ENCODE measurements at regions not wholly inside any gene's neighbourhood (a gene's known extent, or its start where the extent isn't known, plus 50 kb on each side); places are given as distances from the start of the nearest gene placed in this dataset.
A peak's percentile ranks its signal among the peaks of the same experiment; 100 is the strongest.

GRCh38 chr16:24639769-24640168 is 89.7 kb upstream of the TNRC6A start:
- Histone ChIP-seq H3F3A (ENCODE audit: insufficient read depth) (peaks cover 21% of the 10 kb centered on the region), H3K27ac (no peak overlapping the region), H3K9ac (no peak overlapping the region), H3K9me2 (ENCODE audit: insufficient read depth) (no peaks in the 10 kb centered on the region), H3K4me1 (ENCODE audit: insufficient read depth) (peaks cover 15% of the 10 kb centered on the region), H4K20me1 (ENCODE audit: insufficient read depth) (no peaks in the 10 kb centered on the region), H3K36me3 (ENCODE audit: low read depth) (no peaks in the 10 kb centered on the region), H2AFZ (no peak overlapping the region), H3K9me3 (ENCODE audit: low read depth) (no peaks in the 10 kb centered on the region), H3K4me3 (no peak overlapping the region), H3K79me2 (ENCODE audit: insufficient read depth) (no peaks in the 10 kb centered on the region), H3K27me3 (replicated peaks; ENCODE audit: insufficient read depth) (no peaks in the 10 kb centered on the region), H3K4me2 (ENCODE audit: unreplicated experiment) (no peak overlapping the region)
- WGBS, 2 experiments (ENCODE audit: low coverage in 1 of 2, low lambda C conversion rate in 2 of 2, missing lambda C conversion rate in 2 of 2): 62 to 68% methylated on average over 2 of the region's 2 CpGs
- no peak for TF ChIP-seq EZH2phosphoT487 (IDR thresholded peaks at IDR 0.05; ENCODE audit: insufficient read depth, low read depth)
- no peak for TF ChIP-seq EZH2 (IDR thresholded peaks at IDR 0.05; ENCODE audit: insufficient read depth, poor library complexity, severe bottlenecking)
- no peak for DNase-seq
- in situ Hi-C loops (cut with MboI): no loop called here

DNA sequence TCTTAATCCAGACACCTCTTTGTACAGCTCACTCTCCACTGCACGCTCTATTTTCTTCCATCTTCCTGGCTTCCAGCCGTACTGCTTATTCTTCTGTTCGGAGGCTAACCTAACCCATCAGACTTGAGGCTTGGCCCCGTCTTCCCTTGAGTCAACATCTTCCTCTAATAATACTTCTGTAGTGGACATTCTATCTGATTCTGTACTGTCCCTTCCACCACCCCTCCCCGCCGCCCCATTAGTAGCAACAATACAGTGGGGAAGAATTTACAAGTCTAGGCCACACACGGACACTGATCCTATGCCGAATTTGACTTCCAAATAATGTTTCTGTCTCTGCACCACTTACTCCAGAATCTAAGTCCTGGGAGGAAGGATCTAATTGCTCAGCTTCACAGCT is 86.0 kb upstream of the TNRC6A start:
- Histone ChIP-seq H3K27me3 (replicated peaks; ENCODE audit: insufficient read depth) (no peaks in the 10 kb centered on the region), H3F3A (ENCODE audit: insufficient read depth) (peaks cover 12% of the 10 kb centered on the region), H3K4me2 (ENCODE audit: unreplicated experiment) (no peak overlapping the region), H2AFZ (no peak overlapping the region), H3K36me3 (ENCODE audit: low read depth) (no peaks in the 10 kb centered on the region), H3K79me2 (ENCODE audit: insufficient read depth) (no peaks in the 10 kb centered on the region), H3K4me1 (ENCODE audit: insufficient read depth) (peaks cover 21% of the 10 kb centered on the region), H3K9me2 (ENCODE audit: insufficient read depth) (no peaks in the 10 kb centered on the region), H3K9me3 (ENCODE audit: low read depth) (no peaks in the 10 kb centered on the region), H3K4me3 (no peak overlapping the region), H3K27ac (no peak overlapping the region), H3K9ac (no peak overlapping the region), H4K20me1 (ENCODE audit: insufficient read depth) (no peaks in the 10 kb centered on the region)
- in situ Hi-C loops (cut with MboI): no loop called here
- 84 to 87% methylated on average over 8 of the region's 8 CpGs for WGBS, 2 experiments (ENCODE audit: low coverage in 1 of 2, low lambda C conversion rate in 2 of 2, missing lambda C conversion rate in 2 of 2)
- TF ChIP-seq EZH2phosphoT487 (IDR thresholded peaks at IDR 0.05; ENCODE audit: insufficient read depth, low read depth) (no peak), EZH2 (IDR thresholded peaks at IDR 0.05; ENCODE audit: insufficient read depth, poor library complexity, severe bottlenecking) (no peak)
- no peak for DNase-seq

GRCh38 chr16:24645739-24646645 is 83.5 kb upstream of the TNRC6A start:
- Histone ChIP-seq H3K9ac (peak overlapping the region; percentile 49), H3K4me2 (ENCODE audit: unreplicated experiment) (peak overlapping the region; percentile 48)

DNA sequence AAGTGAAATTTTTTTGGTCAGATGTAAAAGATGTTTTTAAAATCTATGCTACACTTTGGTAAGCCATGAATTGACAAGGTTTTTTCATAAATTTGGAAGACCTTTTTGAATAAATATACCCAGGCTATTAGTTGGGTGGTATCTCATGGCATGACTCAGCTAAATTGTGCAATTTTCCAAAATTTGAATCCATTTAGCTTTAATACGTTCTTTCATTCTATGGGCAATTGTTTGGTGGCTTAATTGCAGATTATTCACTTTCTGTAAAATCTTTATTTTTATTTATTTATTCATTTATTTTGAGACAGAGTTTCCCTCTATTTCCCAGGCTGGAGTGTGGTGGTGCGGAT is 82.8 kb upstream of the TNRC6A start:
- DNase-seq: no peak
- peak overlapping the region; percentile 82 for H3K27ac ChIP-seq
- no peaks in the 10 kb centered on the region for H3K9me3 ChIP-seq (ENCODE audit: low read depth)
- H3K36me3 ChIP-seq (ENCODE audit: low read depth): no peaks in the 10 kb centered on the region
- H2AFZ ChIP-seq: no peak overlapping the region
- no peaks in the 10 kb centered on the region for H3K79me2 ChIP-seq (ENCODE audit: insufficient read depth)
- no peaks in the 10 kb centered on the region for H3K9me2 ChIP-seq (ENCODE audit: insufficient read depth)
- 46 to 52% methylated on average over 2 of the region's 2 CpGs for WGBS, 2 experiments (ENCODE audit: low coverage in 1 of 2, low lambda C conversion rate in 2 of 2, missing lambda C conversion rate in 2 of 2)
- no peaks in the 10 kb centered on the region for H4K20me1 ChIP-seq (ENCODE audit: insufficient read depth)
- H3K4me2 ChIP-seq (ENCODE audit: unreplicated experiment): peak overlapping the region; percentile 22
- H3K9ac ChIP-seq: peak overlapping the region; percentile 49
- in situ Hi-C loops (cut with MboI): no loop called here
- H3K27me3 ChIP-seq (replicated peaks; ENCODE audit: insufficient read depth): no peaks in the 10 kb centered on the region
- H3F3A ChIP-seq (ENCODE audit: insufficient read depth): peaks cover 12% of the 10 kb centered on the region
- H3K4me1 ChIP-seq (ENCODE audit: insufficient read depth): peaks cover 21% of the 10 kb centered on the region
- TF ChIP-seq EZH2 (IDR thresholded peaks at IDR 0.05; ENCODE audit: insufficient read depth, poor library complexity, severe bottlenecking) (no peak), EZH2phosphoT487 (IDR thresholded peaks at IDR 0.05; ENCODE audit: insufficient read depth, low read depth) (no peak)
- no peak overlapping the region for H3K4me3 ChIP-seq

More at GRCh38 chr16:24645739-24646645, 83.5 kb upstream of the TNRC6A start:
- H3K9me3 ChIP-seq (ENCODE audit: low read depth): no peaks in the 10 kb centered on the region
- H3K4me3 ChIP-seq: no peak overlapping the region
- peak; percentile 98 for DNase-seq
- H2AFZ ChIP-seq: no peak overlapping the region
- 0 out of 2 replicates have a peak, but pooled peaks have one; percentile 22 for TF ChIP-seq EZH2phosphoT487 (IDR thresholded peaks at IDR 0.05; ENCODE audit: insufficient read depth, low read depth)
- no peak for TF ChIP-seq EZH2 (IDR thresholded peaks at IDR 0.05; ENCODE audit: insufficient read depth, poor library complexity, severe bottlenecking)
- H4K20me1 ChIP-seq (ENCODE audit: insufficient read depth): no peaks in the 10 kb centered on the region
- H3K9me2 ChIP-seq (ENCODE audit: insufficient read depth): no peaks in the 10 kb centered on the region
- peak overlapping the region; percentile 82 for H3K27ac ChIP-seq
- H3K36me3 ChIP-seq (ENCODE audit: low read depth): no peaks in the 10 kb centered on the region
- 71 to 78% methylated on average over 5 of the region's 5 CpGs for WGBS, 2 experiments (ENCODE audit: low coverage in 1 of 2, low lambda C conversion rate in 2 of 2, missing lambda C conversion rate in 2 of 2)
- no peaks in the 10 kb centered on the region for H3K79me2 ChIP-seq (ENCODE audit: insufficient read depth)
- in situ Hi-C loops (cut with MboI): no loop called here
- H3F3A ChIP-seq (ENCODE audit: insufficient read depth): peaks cover 12% of the 10 kb centered on the region
- H3K27me3 ChIP-seq (replicated peaks; ENCODE audit: insufficient read depth): no peaks in the 10 kb centered on the region
- H3K4me1 ChIP-seq (ENCODE audit: insufficient read depth): peaks cover 21% of the 10 kb centered on the region

Data from GM23248 (cell line).